Activated CD4-positive, alpha-beta T cell treated with anti-CD3 and anti-CD28 coated beads, Interleukin-2, Interleukin-4, amounts not matched to agents 100 ng/mL and 50 ng/mL, durations not matched to agents 16 hours and 8 hours (primary cell): ENCODE measurements at regions not wholly inside any gene's neighbourhood (a gene's known extent, or its start where the extent isn't known, plus 50 kb on each side); places are given as distances from the start of the nearest gene placed in this dataset.
A peak's percentile ranks its signal among the peaks of the same experiment; 100 is the strongest.
"Not testable (repeated sequence)": the region's sequence is repeated elsewhere in the genome, so short reads cannot be mapped to it uniquely, and the experiment has no call there.

Source experiments
- DNase-seq: peaks from one replicate; pipeline ENCODE4 v3.0.0-alpha.2; 2020; ENCODE audit warnings: low spot score

GRCh38 chr7:92973293-92973731 lies 136.9 kb upstream of the CDK6 start:
- no peak for DNase-seq

GRCh38 chr7:92972441-92972840 lies 136.1 kb upstream of the CDK6 start:
- DNase-seq = no peak

GRCh38 chr7:92969061-92969460 lies 132.7 kb upstream of the CDK6 start:
- DNase-seq = no peak

GRCh38 chr7:92968502-92968901 lies 132.1 kb upstream of the CDK6 start:
- peak; percentile 19 for DNase-seq

GRCh38 chr7:92967238-92967637 lies 130.9 kb upstream of the CDK6 start:
- DNase-seq = no peak

- DNase-seq = no peak
These were observed 127.8 kb upstream of the CDK6 start for GRCh38 chr7:92964141-92964540.

- DNase-seq = no peak
These were observed 127.2 kb upstream of the CDK6 start for GRCh38 chr7:92963566-92963965.

- DNase-seq = no peak
These were observed 125.6 kb upstream of the CDK6 start for GRCh38 chr7:92961961-92962360.

GRCh38 chr7:92956575-92956974 lies 120.2 kb upstream of the CDK6 start:
- DNase-seq = no peak

- DNase-seq = peak; percentile 37
These were observed 118.7 kb upstream of the CDK6 start for GRCh38 chr7:92955081-92955480.

- DNase-seq = peak; percentile 22
These were observed 117.3 kb upstream of the CDK6 start for GRCh38 chr7:92953657-92954056.

- DNase-seq = no peak
These were observed 113.4 kb upstream of the CDK6 start for GRCh38 chr7:92949748-92950147.

GRCh38 chr7:92945840-92946239 lies 109.5 kb upstream of the CDK6 start:
- no peak for DNase-seq

- DNase-seq = no peak
These were observed 108.3 kb upstream of the CDK6 start for GRCh38 chr7:92944633-92945032.

GRCh38 chr7:92942706-92943105 lies 106.3 kb upstream of the CDK6 start:
- DNase-seq = not testable (repeated sequence)

- DNase-seq = no peak
These were observed 103.4 kb upstream of the CDK6 start for GRCh38 chr7:92939666-92940360.

GRCh38 chr7:92934096-92934495 lies 97.7 kb upstream of the CDK6 start:
- no peak for DNase-seq

- no peak for DNase-seq
These were observed 96.1 kb upstream of the CDK6 start for GRCh38 chr7:92932450-92932849.

- no peak for DNase-seq
These were observed 94.0 kb upstream of the CDK6 start for GRCh38 chr7:92930404-92930803.

- no peak for DNase-seq
These were observed 90.3 kb upstream of the CDK6 start for GRCh38 chr7:92926697-92927044.

- no peak for DNase-seq
These were observed 89.7 kb upstream of the CDK6 start for GRCh38 chr7:92925876-92926696.

GRCh38 chr7:92924800-92925199 lies 88.4 kb upstream of the CDK6 start:
- DNase-seq = no peak

- no peak for DNase-seq
These were observed 80.9 kb upstream of the CDK6 start for GRCh38 chr7:92917230-92917629.

GRCh38 chr7:92916770-92917224 lies 80.4 kb upstream of the CDK6 start:
- no peak for DNase-seq
